Mesendoderm (in vitro differentiated cells): ENCODE measurements at regions not wholly inside any gene's neighbourhood (a gene's known extent, or its start where the extent isn't known, plus 50 kb on each side); places are given as distances from the start of the nearest gene placed in this dataset.

Source experiments
- DNase-seq: peaks from one replicate; pipeline ENCODE4 v3.0.0; 2013
- H2AK5ac ChIP-seq: 2 replicates; pipeline ENCODE4 v1.6.1; 2013; ENCODE audit warnings: low read length, inconsistent platforms
- H2BK120ac ChIP-seq: 2 replicates; pipeline ENCODE4 v1.6.1; 2013; ENCODE audit warnings: low read depth, mild to moderate bottlenecking, low read length, moderate library complexity, mixed read lengths
- H2BK15ac ChIP-seq: replicated peaks from 2 replicates; pipeline ENCODE4 v1.6.1; 2013; ENCODE audit warnings: low read depth, mild to moderate bottlenecking, moderate library complexity
- H2BK5ac ChIP-seq: 2 replicates; pipeline ENCODE4 v1.6.1; 2013; ENCODE audit warnings: low read length, inconsistent platforms
- H3K18ac ChIP-seq: 2 replicates; pipeline ENCODE4 v1.6.1; 2013; ENCODE audit warnings: mild to moderate bottlenecking, low read length, mixed read lengths
- H3K23ac ChIP-seq: one replicate; pipeline ENCODE4 v1.6.1; 2013; ENCODE audit warnings: low read length
- H3K27ac ChIP-seq: 2 replicates; pipeline ENCODE4 v1.5.1; 2013; ENCODE audit warnings: low read depth, mild to moderate bottlenecking, inconsistent platforms, low read length, moderate library complexity
- H3K27me3 ChIP-seq: 2 replicates; pipeline ENCODE4 v1.6.1; 2013; ENCODE audit warnings: low read length, control low read depth, mild to moderate bottlenecking, inconsistent platforms; ENCODE audit not compliant: insufficient read depth, poor library complexity
- H3K36me3 ChIP-seq: 2 replicates; pipeline ENCODE4 v1.6.1; 2013; ENCODE audit warnings: low read length, inconsistent platforms; ENCODE audit not compliant: control insufficient read depth, insufficient read depth
- H3K4ac ChIP-seq: one replicate; pipeline ENCODE4 v1.6.1; 2013; ENCODE audit warnings: low read depth, mild to moderate bottlenecking, low read length, moderate library complexity
- H3K4me1 ChIP-seq: 2 replicates; pipeline ENCODE4 v1.6.1; 2013; ENCODE audit warnings: low read depth, low read length, inconsistent platforms; ENCODE audit not compliant: control insufficient read depth
- H3K4me2 ChIP-seq: 2 replicates; pipeline ENCODE4 v1.6.1; 2013; ENCODE audit warnings: low read length
- H3K4me3 ChIP-seq: 2 replicates; pipeline ENCODE4 v1.5.1; 2013; ENCODE audit warnings: mild to moderate bottlenecking, low read length
- H3K56ac ChIP-seq: one replicate; pipeline ENCODE4 v1.6.1; 2013; ENCODE audit warnings: low read length
- H3K79me1 ChIP-seq: 2 replicates; pipeline ENCODE4 v1.6.1; 2013; ENCODE audit warnings: low read length, inconsistent platforms
- H3K79me2 ChIP-seq: 2 replicates; pipeline ENCODE4 v1.6.1; 2013; ENCODE audit warnings: mild to moderate bottlenecking, low read length; ENCODE audit not compliant: control insufficient read depth, insufficient read depth
- H3K9ac ChIP-seq: 2 replicates; pipeline ENCODE4 v1.6.1; 2013; ENCODE audit warnings: low read length, inconsistent platforms
- H4K5ac ChIP-seq: one replicate; pipeline ENCODE4 v1.6.1; 2013; ENCODE audit warnings: low read length
- H4K8ac ChIP-seq: one replicate; pipeline ENCODE4 v1.6.1; 2013; ENCODE audit warnings: low read depth, mild to moderate bottlenecking, control low read depth, low read length, moderate library complexity
- WGBS: extraction: QIAGEN DNeasy Blood & Tissue Kit; methylation state at CpG from one replicate; pipeline ENCODE4 v1.1.7; 2013; ENCODE audit warnings: low lambda C conversion rate, missing lambda C conversion rate; ENCODE audit not compliant: insufficient coverage; ENCODE audit errors: extremely low coverage; 5-methylcytosine and 5-hydroxymethylcytosine counted together

DNA sequence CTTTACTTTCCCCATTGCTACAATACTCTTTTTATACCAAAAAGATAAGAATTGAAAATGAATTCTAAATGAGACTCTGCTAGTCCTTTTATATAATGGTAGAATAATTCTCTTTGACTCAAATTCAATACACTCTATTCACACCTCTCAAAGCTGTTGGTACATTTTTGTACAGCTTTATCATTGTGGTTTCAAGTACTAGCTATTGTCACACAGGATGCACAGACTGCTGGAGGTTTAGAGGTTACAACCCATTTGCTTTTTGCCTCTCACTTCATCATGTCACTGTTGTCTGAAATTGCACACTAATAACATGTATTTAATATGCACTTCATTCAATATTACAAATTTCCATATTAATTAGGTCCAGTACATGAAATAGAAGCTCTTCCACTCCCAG lies 442.2 kb upstream of the ARID1B start:
- H3K4me3 ChIP-seq, result no peak overlapping the region
- no peak overlapping the region for H2BK15ac ChIP-seq
- no peak overlapping the region for H4K8ac ChIP-seq
- no peak overlapping the region for H3K27ac ChIP-seq
- H3K9ac ChIP-seq, result no peak overlapping the region
- H3K4ac ChIP-seq, result no peak overlapping the region
- no peak overlapping the region for H3K18ac ChIP-seq
- no peak overlapping the region for H2BK120ac ChIP-seq
- no peaks in the 10 kb centered on the region for H3K79me2 ChIP-seq
- no peak overlapping the region for H2AK5ac ChIP-seq
- no peak overlapping the region for H3K56ac ChIP-seq
- no peak overlapping the region for H3K4me2 ChIP-seq
- no peak overlapping the region for H2BK5ac ChIP-seq
- no peaks in the 10 kb centered on the region for H3K79me1 ChIP-seq
- no peaks in the 10 kb centered on the region for H3K27me3 ChIP-seq
- no peaks in the 10 kb centered on the region for H3K4me1 ChIP-seq
- H4K5ac ChIP-seq, result no peak overlapping the region
- no peak for DNase-seq
- H3K23ac ChIP-seq, result no peak overlapping the region
- no peaks in the 10 kb centered on the region for H3K36me3 ChIP-seq

DNA sequence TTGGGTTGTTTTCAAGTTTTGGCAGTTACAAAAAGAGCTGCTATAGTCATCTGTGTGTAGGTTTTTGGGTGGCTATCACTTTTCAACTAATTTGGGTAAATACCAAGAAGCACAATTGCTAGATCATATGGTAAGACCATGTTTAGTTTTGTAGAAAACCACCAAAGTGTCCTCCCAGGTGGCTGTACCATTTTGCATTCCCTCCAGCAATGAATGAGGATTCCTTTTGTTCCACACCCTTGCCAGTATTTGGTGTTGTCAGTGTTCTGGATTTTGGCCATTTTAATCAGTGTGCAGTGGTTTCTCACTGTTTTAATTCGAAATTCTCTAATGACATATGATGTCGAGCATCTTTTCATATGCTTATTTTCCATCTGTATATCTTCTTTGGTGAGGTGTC lies 457.5 kb upstream of the ARID1B start:
- DNase-seq, result no peak
- Histone ChIP-seq H3K27ac (no peak overlapping the region), H3K4me2 (no peak overlapping the region), H3K36me3 (no peaks in the 10 kb centered on the region), H2BK5ac (no peak overlapping the region), H2BK120ac (no peak overlapping the region), H3K4me1 (no peaks in the 10 kb centered on the region), H3K79me1 (no peaks in the 10 kb centered on the region), H3K9ac (no peak overlapping the region), H3K23ac (no peak overlapping the region), H2BK15ac (no peak overlapping the region), H4K8ac (no peak overlapping the region), H3K4me3 (no peak overlapping the region), H3K56ac (no peak overlapping the region), H2AK5ac (no peak overlapping the region), H3K18ac (no peak overlapping the region), H3K27me3 (no peaks in the 10 kb centered on the region), H3K79me2 (no peaks in the 10 kb centered on the region), H4K5ac (no peak overlapping the region), H3K4ac (no peak overlapping the region)
- no CpG with 5 or more reads among the region's 2 CpGs for WGBS

DNA sequence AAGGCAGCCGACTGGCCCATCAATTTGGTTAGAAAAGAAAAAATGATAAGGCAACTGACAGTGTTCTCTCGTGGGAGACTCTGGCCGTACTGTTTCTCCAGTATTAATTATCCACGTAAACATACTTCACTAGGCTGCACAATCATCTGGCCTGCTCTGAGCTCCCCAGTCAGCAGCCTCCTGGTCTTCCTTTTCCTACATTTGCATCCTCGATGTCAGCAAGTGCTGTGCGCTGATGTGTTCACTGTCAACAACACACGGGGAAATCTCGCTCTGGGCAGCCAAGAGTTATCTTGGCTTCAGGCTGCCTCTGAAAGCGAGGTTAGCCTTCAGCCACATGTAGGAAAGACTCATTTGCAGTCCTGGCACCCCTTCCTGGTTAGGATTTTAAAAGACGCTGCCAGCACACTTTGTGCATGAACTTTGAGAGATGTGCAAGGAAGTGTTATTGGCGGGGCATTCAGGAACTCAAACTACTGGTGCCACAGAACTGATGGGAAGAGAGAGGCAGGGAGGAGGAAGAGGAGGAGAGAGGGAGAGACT lies 460.5 kb upstream of the ARID1B start:
- H3K9ac ChIP-seq, result no peak overlapping the region
- no peak overlapping the region for H2BK5ac ChIP-seq
- H3K56ac ChIP-seq, result no peak overlapping the region
- no peaks in the 10 kb centered on the region for H3K79me1 ChIP-seq
- H3K79me2 ChIP-seq, result no peaks in the 10 kb centered on the region
- no peaks in the 10 kb centered on the region for H3K36me3 ChIP-seq
- no peak overlapping the region for H2BK15ac ChIP-seq
- DNase-seq, result no peak
- no peaks in the 10 kb centered on the region for H3K27me3 ChIP-seq
- no peak overlapping the region for H3K27ac ChIP-seq
- H3K4me3 ChIP-seq, result no peak overlapping the region
- no peak overlapping the region for H4K5ac ChIP-seq
- no peak overlapping the region for H3K23ac ChIP-seq
- H2BK120ac ChIP-seq, result no peak overlapping the region
- no peak overlapping the region for H2AK5ac ChIP-seq
- no peak overlapping the region for H3K18ac ChIP-seq
- no peaks in the 10 kb centered on the region for H3K4me1 ChIP-seq
- no peak overlapping the region for H4K8ac ChIP-seq
- WGBS, result no CpG with 5 or more reads among the region's 11 CpGs
- H3K4ac ChIP-seq, result no peak overlapping the region
- H3K4me2 ChIP-seq, result no peak overlapping the region

DNA sequence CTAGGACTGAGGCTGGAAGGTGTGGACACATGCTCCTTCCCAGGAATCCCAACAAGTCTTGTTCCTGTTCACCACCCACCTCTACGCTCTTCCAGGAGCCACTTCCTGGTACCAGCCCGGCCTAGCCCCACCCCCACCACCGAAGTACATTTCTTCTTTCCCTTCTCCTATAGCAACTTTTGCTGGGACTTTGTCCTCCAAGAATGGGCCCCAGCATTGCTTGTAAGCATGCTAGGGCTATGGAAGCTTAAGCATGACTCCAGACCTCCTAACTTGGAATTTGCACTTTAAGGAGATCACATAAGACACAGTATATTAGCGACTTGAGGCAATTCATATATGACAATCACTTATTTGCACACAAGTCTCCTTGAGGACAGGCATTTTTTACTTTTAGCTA lies 462.0 kb upstream of the ARID1B start:
- Histone ChIP-seq H3K4me2 (no peak overlapping the region), H3K4me3 (no peak overlapping the region), H3K9ac (no peak overlapping the region), H3K27me3 (no peaks in the 10 kb centered on the region), H2BK15ac (no peak overlapping the region), H3K56ac (no peak overlapping the region), H2BK120ac (no peak overlapping the region), H3K23ac (no peak overlapping the region), H3K27ac (no peak overlapping the region), H3K18ac (peak overlapping the region; percentile 6), H3K36me3 (no peaks in the 10 kb centered on the region), H3K79me2 (no peaks in the 10 kb centered on the region), H3K79me1 (no peaks in the 10 kb centered on the region), H4K5ac (no peak overlapping the region), H3K4me1 (no peaks in the 10 kb centered on the region), H2BK5ac (no peak overlapping the region), H3K4ac (no peak overlapping the region), H4K8ac (no peak overlapping the region), H2AK5ac (no peak overlapping the region)
- DNase-seq, result no peak
- no CpG with 5 or more reads among the region's 4 CpGs for WGBS

DNA sequence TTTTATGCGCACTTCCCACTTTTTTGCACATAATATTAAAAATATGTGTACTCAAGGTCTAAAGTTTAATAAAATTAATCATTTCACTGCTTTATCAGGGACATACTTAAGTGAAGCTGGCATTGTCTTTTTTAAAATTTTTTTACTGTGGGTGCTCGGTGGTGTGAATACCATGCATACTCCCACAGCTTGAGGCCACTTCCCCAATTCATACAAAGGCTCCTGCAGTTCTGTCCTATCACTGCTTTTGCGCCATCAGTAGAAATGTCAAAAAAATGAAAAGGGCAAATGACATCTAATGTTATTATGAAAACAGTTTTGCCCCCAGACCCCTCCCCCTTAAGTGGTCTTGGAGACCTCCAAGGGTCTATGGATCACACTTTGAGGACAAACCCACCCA lies 464.1 kb upstream of the ARID1B start:
- H3K79me2 ChIP-seq, result no peaks in the 10 kb centered on the region
- no peak overlapping the region for H3K4ac ChIP-seq
- H3K4me2 ChIP-seq, result no peak overlapping the region
- no peak overlapping the region for H3K9ac ChIP-seq
- H2BK120ac ChIP-seq, result no peak overlapping the region
- H4K5ac ChIP-seq, result no peak overlapping the region
- no peak overlapping the region for H2BK15ac ChIP-seq
- H3K18ac ChIP-seq, result no peak overlapping the region
- no peak overlapping the region for H4K8ac ChIP-seq
- H3K27me3 ChIP-seq, result no peaks in the 10 kb centered on the region
- no peaks in the 10 kb centered on the region for H3K79me1 ChIP-seq
- H3K36me3 ChIP-seq, result no peaks in the 10 kb centered on the region
- no peak overlapping the region for H3K27ac ChIP-seq
- no peak overlapping the region for H2BK5ac ChIP-seq
- H3K4me3 ChIP-seq, result no peak overlapping the region
- WGBS, result no CpG with 5 or more reads among the region's 3 CpGs
- peak; percentile 48 for DNase-seq
- no peak overlapping the region for H3K23ac ChIP-seq
- no peak overlapping the region for H2AK5ac ChIP-seq
- no peak overlapping the region for H3K56ac ChIP-seq
- H3K4me1 ChIP-seq, result no peaks in the 10 kb centered on the region

DNA sequence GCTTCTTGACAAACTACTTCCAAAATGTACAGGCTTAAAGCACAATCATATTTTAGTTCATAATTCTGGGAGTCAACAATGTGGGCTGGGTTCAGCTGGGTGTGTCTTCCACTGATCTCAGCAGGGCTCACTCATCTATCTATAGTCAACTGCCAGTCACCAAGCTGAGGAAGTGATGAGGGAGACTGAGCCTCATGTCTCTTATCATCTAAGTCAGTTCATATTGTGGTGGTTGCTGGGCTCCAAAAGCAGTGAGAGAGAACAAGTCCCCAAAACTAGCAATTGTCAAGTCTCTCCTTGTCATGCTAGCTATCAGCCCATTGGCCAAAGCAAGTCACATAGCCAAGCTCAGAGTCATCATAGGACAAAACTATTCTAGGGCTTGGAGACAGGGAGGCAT lies 465.9 kb upstream of the ARID1B start:
- Histone ChIP-seq H3K79me1 (no peaks in the 10 kb centered on the region), H3K23ac (no peak overlapping the region), H2BK15ac (no peak overlapping the region), H2BK5ac (no peak overlapping the region), H3K27ac (no peak overlapping the region), H3K79me2 (no peaks in the 10 kb centered on the region), H3K4me3 (no peak overlapping the region), H3K4me1 (no peaks in the 10 kb centered on the region), H3K18ac (no peak overlapping the region), H4K5ac (no peak overlapping the region), H4K8ac (no peak overlapping the region), H3K56ac (no peak overlapping the region), H2AK5ac (no peak overlapping the region), H3K4me2 (no peak overlapping the region), H3K9ac (no peak overlapping the region), H3K4ac (no peak overlapping the region), H3K36me3 (no peaks in the 10 kb centered on the region), H2BK120ac (no peak overlapping the region), H3K27me3 (no peaks in the 10 kb centered on the region)
- no peak for DNase-seq
